Activated B cell treated with CpG ODN at 0.5 μM for 24 hours (primary cell): ENCODE measurements at regions not wholly inside any gene's neighbourhood (a gene's known extent, or its start where the extent isn't known, plus 50 kb on each side); places are given as distances from the start of the nearest gene placed in this dataset.

Experiments
- ATAC-seq: fragments of 200-7000 bp; cut with Tn5 transposase; one replicate; pipeline ENCODE4 v1.10.0; 2021; ENCODE audit warnings: low read depth, mild to moderate bottlenecking, moderate library complexity
- CTCF ChIA-PET: fragments of 350-600 bp; sonication (Branson Sonifier 250); formaldehyde crosslinking; loops from one replicate; lab custom pipeline; 2021; ENCODE audit warnings: antibody characterized with exemption; lab: Charles Lee
- POLR2A ChIA-PET: fragments of 350-600 bp; sonication (Branson Sonifier 250); formaldehyde crosslinking; loops from one replicate; lab custom pipeline; 2021; ENCODE audit warnings: antibody characterized with exemption; lab: Charles Lee
- DNase-seq: peaks from one replicate; pipeline ENCODE4 v3.0.0; 2022
- H3K27ac Mint-ChIP-seq: one replicate; pipeline ENCODE4 v1.8.0; 2020; ENCODE audit warnings: mixed read lengths
- H3K27me3 Mint-ChIP-seq: one replicate; pipeline ENCODE4 v1.8.0; 2021; ENCODE audit warnings: mixed read lengths
- H3K36me3 Mint-ChIP-seq: one replicate; pipeline ENCODE4 v1.8.0; 2021; ENCODE audit warnings: low read depth, mixed read lengths
- H3K4me1 Mint-ChIP-seq: one replicate; pipeline ENCODE4 v1.8.0; 2021; ENCODE audit warnings: mixed read lengths
- H3K4me3 Mint-ChIP-seq: one replicate; pipeline ENCODE4 v1.8.0; 2020; ENCODE audit warnings: mild to moderate bottlenecking, mixed read lengths
- H3K9me3 Mint-ChIP-seq: one replicate; pipeline ENCODE4 v1.8.0; 2020; ENCODE audit warnings: mixed read lengths
- CTCF ChIP-seq: fragments of 200-600 bp; IDR thresholded peaks from one replicate; pipeline ENCODE4 v1.8.0; 2022; ENCODE audit warnings: antibody characterized with exemption, mild to moderate bottlenecking
- intact Hi-C: fragments of 100-400 bp; cut with micrococcal nuclease; formaldehyde crosslinking; loops from one replicate; pipeline ENCODE4 v1.15.1; 2024

GRCh38 chr3:164851905-164852304, 226.4 kb downstream of the SI start:
- H3K4me3 Mint-ChIP-seq, result no peak overlapping the region
- POLR2A ChIA-PET, result no interaction called here
- ATAC-seq, result no peak
- H3K4me1 Mint-ChIP-seq, result no peaks in the 10 kb centered on the region
- DNase-seq, result no peak
- no peak for TF ChIP-seq CTCF
- CTCF ChIA-PET, result no interaction called here
- intact Hi-C loops, result no loop called here
- no peaks in the 10 kb centered on the region for H3K36me3 Mint-ChIP-seq
- H3K27ac Mint-ChIP-seq, result no peak overlapping the region
- H3K27me3 Mint-ChIP-seq, result no peaks in the 10 kb centered on the region
- H3K9me3 Mint-ChIP-seq, result peaks cover 3% of the 10 kb centered on the region

DNA sequence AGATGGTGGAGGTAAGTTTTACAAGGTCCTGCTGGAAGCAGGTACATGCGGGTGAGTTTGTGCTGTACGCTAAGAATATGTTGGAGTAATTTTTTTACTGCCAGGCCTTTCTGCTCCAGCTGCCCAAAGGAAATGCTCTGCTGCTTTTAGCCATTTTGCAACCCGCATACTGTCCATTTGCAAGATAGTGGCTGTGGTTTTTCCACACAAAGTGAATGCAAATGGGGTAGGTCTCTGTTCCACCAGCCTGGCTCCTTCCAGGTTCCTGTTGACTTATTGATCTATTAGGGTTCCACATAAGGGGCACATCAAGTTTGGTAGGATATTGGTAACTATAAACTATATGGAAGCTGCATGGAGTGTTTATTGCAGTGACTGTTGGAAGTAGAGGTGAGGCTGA, 227.1 kb downstream of the SI start:
- no peak for TF ChIP-seq CTCF
- H3K9me3 Mint-ChIP-seq, result peaks cover 3% of the 10 kb centered on the region
- no peak overlapping the region for H3K27ac Mint-ChIP-seq
- CTCF ChIA-PET, result no interaction called here
- DNase-seq (no peak), ATAC-seq (no peak)
- intact Hi-C loops, result no loop called here
- no peaks in the 10 kb centered on the region for H3K4me1 Mint-ChIP-seq
- POLR2A ChIA-PET, result no interaction called here
- H3K36me3 Mint-ChIP-seq, result no peaks in the 10 kb centered on the region
- no peak overlapping the region for H3K4me3 Mint-ChIP-seq
- H3K27me3 Mint-ChIP-seq, result no peaks in the 10 kb centered on the region

- ATAC-seq, result no peak
- H3K9me3 Mint-ChIP-seq, result peaks cover 6% of the 10 kb centered on the region
- TF ChIP-seq CTCF, result no peak
- H3K36me3 Mint-ChIP-seq, result no peaks in the 10 kb centered on the region
- H3K27ac Mint-ChIP-seq, result no peak overlapping the region
- ChIA-PET CTCF (no interaction called here), POLR2A (no interaction called here)
- H3K4me1 Mint-ChIP-seq, result no peaks in the 10 kb centered on the region
- intact Hi-C loops, result no loop called here
- no peaks in the 10 kb centered on the region for H3K27me3 Mint-ChIP-seq
- no peak overlapping the region for H3K4me3 Mint-ChIP-seq
- no peak for DNase-seq
These were observed 229.4 kb downstream of the SI start for GRCh38 chr3:164848923-164849322.

GRCh38 chr3:164845739-164846138, 232.6 kb downstream of the SI start:
- H3K27ac Mint-ChIP-seq, result no peak overlapping the region
- H3K4me3 Mint-ChIP-seq, result no peak overlapping the region
- ChIA-PET POLR2A (no interaction called here), CTCF (no interaction called here)
- no peaks in the 10 kb centered on the region for H3K4me1 Mint-ChIP-seq
- H3K36me3 Mint-ChIP-seq, result no peaks in the 10 kb centered on the region
- ATAC-seq (no peak), DNase-seq (no peak)
- H3K27me3 Mint-ChIP-seq, result no peaks in the 10 kb centered on the region
- H3K9me3 Mint-ChIP-seq, result peaks cover 8% of the 10 kb centered on the region
- intact Hi-C loops, result no loop called here
- TF ChIP-seq CTCF, result no peak

- DNase-seq, result no peak
- Mint-ChIP-seq H3K9me3 (no peaks in the 10 kb centered on the region), H3K27me3 (no peaks in the 10 kb centered on the region), H3K4me3 (no peak overlapping the region), H3K27ac (no peak overlapping the region), H3K36me3 (no peaks in the 10 kb centered on the region), H3K4me1 (no peaks in the 10 kb centered on the region)
- TF ChIP-seq CTCF, result no peak
- CTCF ChIA-PET, result no interaction called here
- POLR2A ChIA-PET, result no interaction called here
- intact Hi-C loops, result loop anchor here (10.0 kb wide), 1 partner anchor 57 kb away; no protein-coding TSS in a partner anchor
- no peak for ATAC-seq
These were observed 246.1 kb downstream of the SI start for GRCh38 chr3:164832216-164832615.
